ENCODE measurements at regions not wholly inside any gene's neighbourhood (a gene's known extent, or its start where the extent isn't known, plus 50 kb on each side); places are given as distances from the start of the nearest gene placed in this dataset.

DNA sequence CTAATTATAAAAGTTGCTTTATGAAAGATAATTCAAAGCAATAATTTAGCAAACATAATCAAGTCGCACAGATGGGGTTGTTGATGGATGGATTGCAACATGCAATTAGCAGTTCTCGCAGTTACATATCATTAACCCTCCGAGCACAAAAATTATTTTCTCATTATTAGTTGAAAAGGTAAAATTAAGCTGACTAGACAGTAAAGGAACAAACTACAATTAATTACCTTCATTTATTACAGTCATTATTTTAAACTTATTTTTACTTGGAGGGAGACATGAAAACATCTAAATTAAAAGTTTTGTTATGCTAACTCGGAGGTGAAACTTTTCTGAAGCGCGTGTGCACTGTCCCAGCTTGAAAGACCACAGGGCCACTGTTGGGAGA lies 146.9 kb downstream of the PHETA1 start:
- TF ChIP-seq, protein P1, sequence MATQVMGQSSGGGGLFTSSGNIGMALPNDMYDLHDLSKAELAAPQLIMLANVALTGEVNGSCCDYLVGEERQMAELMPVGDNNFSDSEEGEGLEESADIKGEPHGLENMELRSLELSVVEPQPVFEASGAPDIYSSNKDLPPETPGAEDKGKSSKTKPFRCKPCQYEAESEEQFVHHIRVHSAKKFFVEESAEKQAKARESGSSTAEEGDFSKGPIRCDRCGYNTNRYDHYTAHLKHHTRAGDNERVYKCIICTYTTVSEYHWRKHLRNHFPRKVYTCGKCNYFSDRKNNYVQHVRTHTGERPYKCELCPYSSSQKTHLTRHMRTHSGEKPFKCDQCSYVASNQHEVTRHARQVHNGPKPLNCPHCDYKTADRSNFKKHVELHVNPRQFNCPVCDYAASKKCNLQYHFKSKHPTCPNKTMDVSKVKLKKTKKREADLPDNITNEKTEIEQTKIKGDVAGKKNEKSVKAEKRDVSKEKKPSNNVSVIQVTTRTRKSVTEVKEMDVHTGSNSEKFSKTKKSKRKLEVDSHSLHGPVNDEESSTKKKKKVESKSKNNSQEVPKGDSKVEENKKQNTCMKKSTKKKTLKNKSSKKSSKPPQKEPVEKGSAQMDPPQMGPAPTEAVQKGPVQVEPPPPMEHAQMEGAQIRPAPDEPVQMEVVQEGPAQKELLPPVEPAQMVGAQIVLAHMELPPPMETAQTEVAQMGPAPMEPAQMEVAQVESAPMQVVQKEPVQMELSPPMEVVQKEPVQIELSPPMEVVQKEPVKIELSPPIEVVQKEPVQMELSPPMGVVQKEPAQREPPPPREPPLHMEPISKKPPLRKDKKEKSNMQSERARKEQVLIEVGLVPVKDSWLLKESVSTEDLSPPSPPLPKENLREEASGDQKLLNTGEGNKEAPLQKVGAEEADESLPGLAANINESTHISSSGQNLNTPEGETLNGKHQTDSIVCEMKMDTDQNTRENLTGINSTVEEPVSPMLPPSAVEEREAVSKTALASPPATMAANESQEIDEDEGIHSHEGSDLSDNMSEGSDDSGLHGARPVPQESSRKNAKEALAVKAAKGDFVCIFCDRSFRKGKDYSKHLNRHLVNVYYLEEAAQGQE (tag by site-specific recombination; IDR thresholded peaks at IDR 0.05), result no peak
- TF ChIP-seq, protein P2, sequence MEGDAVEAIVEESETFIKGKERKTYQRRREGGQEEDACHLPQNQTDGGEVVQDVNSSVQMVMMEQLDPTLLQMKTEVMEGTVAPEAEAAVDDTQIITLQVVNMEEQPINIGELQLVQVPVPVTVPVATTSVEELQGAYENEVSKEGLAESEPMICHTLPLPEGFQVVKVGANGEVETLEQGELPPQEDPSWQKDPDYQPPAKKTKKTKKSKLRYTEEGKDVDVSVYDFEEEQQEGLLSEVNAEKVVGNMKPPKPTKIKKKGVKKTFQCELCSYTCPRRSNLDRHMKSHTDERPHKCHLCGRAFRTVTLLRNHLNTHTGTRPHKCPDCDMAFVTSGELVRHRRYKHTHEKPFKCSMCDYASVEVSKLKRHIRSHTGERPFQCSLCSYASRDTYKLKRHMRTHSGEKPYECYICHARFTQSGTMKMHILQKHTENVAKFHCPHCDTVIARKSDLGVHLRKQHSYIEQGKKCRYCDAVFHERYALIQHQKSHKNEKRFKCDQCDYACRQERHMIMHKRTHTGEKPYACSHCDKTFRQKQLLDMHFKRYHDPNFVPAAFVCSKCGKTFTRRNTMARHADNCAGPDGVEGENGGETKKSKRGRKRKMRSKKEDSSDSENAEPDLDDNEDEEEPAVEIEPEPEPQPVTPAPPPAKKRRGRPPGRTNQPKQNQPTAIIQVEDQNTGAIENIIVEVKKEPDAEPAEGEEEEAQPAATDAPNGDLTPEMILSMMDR (tag by site-specific recombination; IDR thresholded peaks at IDR 0.05), result no peak
- TF ChIP-seq TCF7L2 (IDR thresholded peaks at IDR 0.05; ENCODE audit: borderline replicate concordance, low read depth, low read length), result no peak
- TF ChIP-seq, protein P3, sequence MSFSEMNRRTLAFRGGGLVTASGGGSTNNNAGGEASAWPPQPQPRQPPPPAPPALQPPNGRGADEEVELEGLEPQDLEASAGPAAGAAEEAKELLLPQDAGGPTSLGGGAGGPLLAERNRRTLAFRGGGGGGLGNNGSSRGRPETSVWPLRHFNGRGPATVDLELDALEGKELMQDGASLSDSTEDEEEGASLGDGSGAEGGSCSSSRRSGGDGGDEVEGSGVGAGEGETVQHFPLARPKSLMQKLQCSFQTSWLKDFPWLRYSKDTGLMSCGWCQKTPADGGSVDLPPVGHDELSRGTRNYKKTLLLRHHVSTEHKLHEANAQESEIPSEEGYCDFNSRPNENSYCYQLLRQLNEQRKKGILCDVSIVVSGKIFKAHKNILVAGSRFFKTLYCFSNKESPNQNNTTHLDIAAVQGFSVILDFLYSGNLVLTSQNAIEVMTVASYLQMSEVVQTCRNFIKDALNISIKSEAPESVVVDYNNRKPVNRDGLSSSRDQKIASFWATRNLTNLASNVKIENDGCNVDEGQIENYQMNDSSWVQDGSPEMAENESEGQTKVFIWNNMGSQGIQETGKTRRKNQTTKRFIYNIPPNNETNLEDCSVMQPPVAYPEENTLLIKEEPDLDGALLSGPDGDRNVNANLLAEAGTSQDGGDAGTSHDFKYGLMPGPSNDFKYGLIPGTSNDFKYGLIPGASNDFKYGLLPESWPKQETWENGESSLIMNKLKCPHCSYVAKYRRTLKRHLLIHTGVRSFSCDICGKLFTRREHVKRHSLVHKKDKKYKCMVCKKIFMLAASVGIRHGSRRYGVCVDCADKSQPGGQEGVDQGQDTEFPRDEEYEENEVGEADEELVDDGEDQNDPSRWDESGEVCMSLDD (tag by site-specific recombination; IDR thresholded peaks at IDR 0.05), result no peak
- TF ChIP-seq, protein P4, sequence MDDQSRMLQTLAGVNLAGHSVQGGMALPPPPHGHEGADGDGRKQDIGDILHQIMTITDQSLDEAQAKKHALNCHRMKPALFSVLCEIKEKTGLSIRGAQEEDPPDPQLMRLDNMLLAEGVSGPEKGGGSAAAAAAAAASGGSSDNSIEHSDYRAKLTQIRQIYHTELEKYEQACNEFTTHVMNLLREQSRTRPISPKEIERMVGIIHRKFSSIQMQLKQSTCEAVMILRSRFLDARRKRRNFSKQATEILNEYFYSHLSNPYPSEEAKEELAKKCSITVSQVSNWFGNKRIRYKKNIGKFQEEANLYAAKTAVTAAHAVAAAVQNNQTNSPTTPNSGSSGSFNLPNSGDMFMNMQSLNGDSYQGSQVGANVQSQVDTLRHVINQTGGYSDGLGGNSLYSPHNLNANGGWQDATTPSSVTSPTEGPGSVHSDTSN (CRISPR knock-in tag; IDR thresholded peaks at IDR 0.05), result no peak
- no peak for TF ChIP-seq ZNF146 (tag by site-specific recombination; IDR thresholded peaks at IDR 0.05)
- no peak for TF ChIP-seq ZNF843 (tag by site-specific recombination; IDR thresholded peaks at IDR 0.05)
- TF ChIP-seq ZNF830 (tag by site-specific recombination; IDR thresholded peaks at IDR 0.05; ENCODE audit: low read depth), result no peak
- no peak for TF ChIP-seq ZNF274 (IDR thresholded peaks at IDR 0.05; ENCODE audit: low read length)
- no peak for TF ChIP-seq ZNF274 (tag by site-specific recombination; IDR thresholded peaks at IDR 0.05; ENCODE audit: borderline replicate concordance)
- no peak for TF ChIP-seq ZNF670 (tag by site-specific recombination; IDR thresholded peaks at IDR 0.05; ENCODE audit: low read depth)
- TF ChIP-seq ZNF624 (tag by site-specific recombination; IDR thresholded peaks at IDR 0.05), result no peak

Measured in HEK293 (cell line).